GM18867 (cell line): ENCODE measurements at regions not wholly inside any gene's neighbourhood (a gene's known extent, or its start where the extent isn't known, plus 50 kb on each side); places are given as distances from the start of the nearest gene placed in this dataset.
"Not testable (repeated sequence)": the region's sequence is repeated elsewhere in the genome, so short reads cannot be mapped to it uniquely, and the experiment has no call there.

ENCODE experiments used
- ATAC-seq: cut with Tn5 transposase; IDR thresholded peaks from one replicate; pipeline ENCODE4 v1.9.1; 2021; ENCODE audit warnings: mild to moderate bottlenecking, moderate library complexity; ENCODE audit not compliant: unreplicated experiment

GRCh38 chr1:144516172-144516571 is 54.7 kb upstream of the NBPF15 start:
- not testable (repeated sequence) for ATAC-seq

GRCh38 chr1:144516906-144517305 is 55.4 kb upstream of the NBPF15 start:
- not testable (repeated sequence) for ATAC-seq

- not testable (repeated sequence) for ATAC-seq
Measured at GRCh38 chr1:144518439-144518838, 57.0 kb upstream of the NBPF15 start.

GRCh38 chr1:144519528-144520189 is 58.2 kb upstream of the NBPF15 start:
- not testable (repeated sequence) for ATAC-seq

GRCh38 chr1:144523661-144524407 is 62.4 kb upstream of the NBPF15 start:
- peak; percentile 91 for ATAC-seq

- peak; percentile 63 for ATAC-seq
Measured at GRCh38 chr1:144532156-144532607, 60.5 kb upstream of the PPIAL4F start.

- ATAC-seq, result not testable (repeated sequence)
Measured at GRCh38 chr1:144533480-144533879, 59.2 kb upstream of the PPIAL4F start.

- ATAC-seq, result not testable (repeated sequence)
Measured at GRCh38 chr1:144534286-144534685, 58.4 kb upstream of the PPIAL4F start.

- ATAC-seq, result not testable (repeated sequence)
Measured at GRCh38 chr1:144536677-144537076, 56.0 kb upstream of the PPIAL4F start.

- ATAC-seq, result not testable (repeated sequence)
Measured at GRCh38 chr1:144537234-144537633, 55.5 kb upstream of the PPIAL4F start.

- not testable (repeated sequence) for ATAC-seq
Measured at GRCh38 chr1:144538736-144539135, 54.0 kb upstream of the PPIAL4F start.

- ATAC-seq, result not testable (repeated sequence)
Measured at GRCh38 chr1:144539191-144539960, 53.3 kb upstream of the PPIAL4F start.
